Endothelial cell (in vitro differentiated cells): ENCODE measurements at regions not wholly inside any gene's neighbourhood (a gene's known extent, or its start where the extent isn't known, plus 50 kb on each side); places are given as distances from the start of the nearest gene placed in this dataset.
"Not testable (repeated sequence)": the region's sequence is repeated elsewhere in the genome, so short reads cannot be mapped to it uniquely, and the experiment has no call there.

ENCODE experiments used
- DNase-seq: peaks from one replicate; pipeline ENCODE4 v3.0.0; 2021; ENCODE audit warnings: low spot score
- H3K27ac Mint-ChIP-seq: one replicate; pipeline ENCODE4 v1.8.0; 2021; ENCODE audit warnings: mixed read lengths, inconsistent platforms; ENCODE audit not compliant: unreplicated experiment
- H3K27me3 Mint-ChIP-seq: one replicate; pipeline ENCODE4 v1.8.0; 2021; ENCODE audit warnings: mild to moderate bottlenecking, moderate library complexity, mixed read lengths, inconsistent platforms; ENCODE audit not compliant: unreplicated experiment
- H3K36me3 Mint-ChIP-seq: one replicate; pipeline ENCODE4 v1.8.0; 2021; ENCODE audit warnings: mild to moderate bottlenecking, low read depth, mixed read lengths, inconsistent platforms; ENCODE audit not compliant: unreplicated experiment
- H3K4me1 Mint-ChIP-seq: one replicate; pipeline ENCODE4 v1.8.0; 2021; ENCODE audit warnings: mild to moderate bottlenecking, mixed read lengths, inconsistent platforms; ENCODE audit not compliant: unreplicated experiment
- H3K4me3 Mint-ChIP-seq: one replicate; pipeline ENCODE4 v1.8.0; 2021; ENCODE audit warnings: mild to moderate bottlenecking, mixed read lengths, inconsistent platforms; ENCODE audit not compliant: unreplicated experiment
- H3K9me3 Mint-ChIP-seq: one replicate; pipeline ENCODE4 v1.8.0; 2021; ENCODE audit warnings: mixed read lengths, inconsistent platforms; ENCODE audit not compliant: unreplicated experiment
- CTCF ChIP-seq: fragments of 200-600 bp; sonication (generic); IDR thresholded peaks from one replicate; pipeline ENCODE4 v1.5.0; 2021; ENCODE audit warnings: antibody characterized with exemption; ENCODE audit not compliant: unreplicated experiment

DNA sequence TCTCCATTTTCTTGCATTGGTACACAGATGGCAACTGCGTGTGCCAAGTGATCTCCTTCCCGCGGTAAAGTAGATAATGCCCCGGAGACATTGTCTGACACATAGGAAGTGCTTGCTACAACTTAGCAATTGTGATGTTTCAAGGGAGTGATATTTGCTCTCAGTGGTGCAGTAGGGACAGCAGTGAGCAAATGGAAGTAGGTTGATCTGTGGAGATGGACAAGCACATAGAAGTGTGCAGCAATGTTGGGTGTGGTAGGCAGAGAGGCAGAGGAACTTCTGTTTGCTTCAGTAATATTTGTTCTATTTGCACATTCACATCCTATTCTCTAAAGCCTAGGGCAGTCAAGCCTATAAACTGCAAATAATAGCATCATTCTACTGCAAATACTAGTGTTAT, 846.7 kb upstream of the PRKX start:
- Mint-ChIP-seq H3K27ac (no peak overlapping the region), H3K4me3 (no peak overlapping the region), H3K36me3 (no peaks in the 10 kb centered on the region), H3K9me3 (no peaks in the 10 kb centered on the region), H3K27me3 (no peaks in the 10 kb centered on the region), H3K4me1 (no peaks in the 10 kb centered on the region)
- no peak for DNase-seq
- TF ChIP-seq CTCF = no peak

DNA sequence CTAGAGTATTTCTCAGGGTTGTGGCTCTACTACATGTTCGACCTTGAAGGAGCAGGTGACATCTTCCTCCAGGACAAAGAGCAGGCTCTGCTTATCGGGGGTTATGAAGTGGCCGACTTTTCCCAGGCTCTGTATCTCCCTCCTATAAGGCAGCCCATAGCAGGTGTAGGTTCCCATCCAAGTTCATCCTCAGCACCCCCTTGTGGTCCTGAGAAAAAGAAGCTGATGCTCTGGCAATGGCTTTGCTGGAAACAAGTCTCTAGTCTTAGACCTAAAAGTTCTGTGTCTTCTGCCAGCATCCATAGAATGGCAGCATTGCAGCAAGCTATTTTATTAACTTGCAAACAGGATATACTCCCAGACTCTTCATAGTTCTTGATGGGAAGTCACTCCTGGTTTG, 836.6 kb upstream of the PRKX start:
- no peaks in the 10 kb centered on the region for H3K36me3 Mint-ChIP-seq
- H3K27ac Mint-ChIP-seq = no peak overlapping the region
- no peak for TF ChIP-seq CTCF
- no peaks in the 10 kb centered on the region for H3K27me3 Mint-ChIP-seq
- DNase-seq = no peak
- no peaks in the 10 kb centered on the region for H3K9me3 Mint-ChIP-seq
- no peak overlapping the region for H3K4me3 Mint-ChIP-seq
- H3K4me1 Mint-ChIP-seq = peaks cover 5% of the 10 kb centered on the region

- peak; percentile 43 for DNase-seq
- Mint-ChIP-seq H3K4me3 (no peak overlapping the region), H3K4me1 (peaks cover 5% of the 10 kb centered on the region), H3K9me3 (no peaks in the 10 kb centered on the region), H3K27me3 (peaks cover 1% of the 10 kb centered on the region), H3K36me3 (no peaks in the 10 kb centered on the region), H3K27ac (no peak overlapping the region)
- TF ChIP-seq CTCF = peak; percentile 83
Observed at GRCh38 chrX:4547213-4547836, 833.9 kb upstream of the PRKX start.

DNA sequence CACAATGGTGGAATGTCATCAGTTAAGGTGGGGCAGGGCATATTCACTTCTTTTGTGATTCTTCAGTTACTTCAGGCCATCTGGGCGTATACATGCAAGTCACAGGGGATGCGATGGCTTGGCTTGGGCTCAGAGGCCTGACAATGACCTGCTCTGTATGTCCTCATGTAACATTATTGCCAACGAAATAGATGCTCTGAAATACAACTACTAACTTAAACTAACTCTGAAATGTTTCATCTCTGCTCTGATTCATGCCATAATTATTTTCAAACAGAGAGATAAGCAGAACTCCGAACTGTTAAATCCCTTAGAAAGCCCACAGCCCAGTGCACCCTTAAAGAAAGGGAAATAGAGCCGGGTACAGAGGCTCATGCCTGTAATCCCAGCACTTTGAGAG, 832.7 kb upstream of the PRKX start:
- not testable (repeated sequence) for H3K9me3 Mint-ChIP-seq, H3K4me1 Mint-ChIP-seq, H3K4me3 Mint-ChIP-seq, DNase-seq, H3K27me3 Mint-ChIP-seq, H3K36me3 Mint-ChIP-seq, H3K27ac Mint-ChIP-seq

DNA sequence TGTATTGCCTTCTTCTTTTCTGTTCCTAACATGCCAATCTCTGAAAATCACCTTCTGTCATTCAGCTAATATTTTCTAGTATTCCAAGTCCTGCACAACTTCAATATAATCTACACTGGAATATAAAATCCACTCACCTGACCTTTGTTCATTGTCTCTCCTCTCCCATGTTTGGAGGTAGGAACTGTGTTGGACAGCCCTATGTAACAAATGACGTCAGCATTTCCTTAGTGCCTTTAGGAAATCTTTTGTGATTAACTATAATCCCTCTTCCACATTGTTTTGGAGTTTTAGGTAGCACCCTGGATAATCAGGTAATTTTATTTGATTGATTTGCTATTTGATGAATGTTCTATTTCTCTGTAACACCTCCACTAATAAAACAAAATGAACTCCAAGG, 814.8 kb upstream of the PRKX start:
- Mint-ChIP-seq H3K36me3 (no peaks in the 10 kb centered on the region), H3K4me3 (no peak overlapping the region), H3K27me3 (no peaks in the 10 kb centered on the region), H3K27ac (no peak overlapping the region), H3K9me3 (no peaks in the 10 kb centered on the region), H3K4me1 (no peaks in the 10 kb centered on the region)
- DNase-seq = no peak
- no peak for TF ChIP-seq CTCF

GRCh38 chrX:4485912-4486311, 772.5 kb upstream of the PRKX start:
- Mint-ChIP-seq H3K36me3 (no peaks in the 10 kb centered on the region), H3K4me3 (no peak overlapping the region), H3K4me1 (no peaks in the 10 kb centered on the region), H3K27ac (no peak overlapping the region), H3K9me3 (no peaks in the 10 kb centered on the region), H3K27me3 (no peaks in the 10 kb centered on the region)
- TF ChIP-seq CTCF = no peak
- DNase-seq = no peak
